ENCODE measurements at regions not wholly inside any gene's neighbourhood (a gene's known extent, or its start where the extent isn't known, plus 50 kb on each side); places are given as distances from the start of the nearest gene placed in this dataset.

DNA sequence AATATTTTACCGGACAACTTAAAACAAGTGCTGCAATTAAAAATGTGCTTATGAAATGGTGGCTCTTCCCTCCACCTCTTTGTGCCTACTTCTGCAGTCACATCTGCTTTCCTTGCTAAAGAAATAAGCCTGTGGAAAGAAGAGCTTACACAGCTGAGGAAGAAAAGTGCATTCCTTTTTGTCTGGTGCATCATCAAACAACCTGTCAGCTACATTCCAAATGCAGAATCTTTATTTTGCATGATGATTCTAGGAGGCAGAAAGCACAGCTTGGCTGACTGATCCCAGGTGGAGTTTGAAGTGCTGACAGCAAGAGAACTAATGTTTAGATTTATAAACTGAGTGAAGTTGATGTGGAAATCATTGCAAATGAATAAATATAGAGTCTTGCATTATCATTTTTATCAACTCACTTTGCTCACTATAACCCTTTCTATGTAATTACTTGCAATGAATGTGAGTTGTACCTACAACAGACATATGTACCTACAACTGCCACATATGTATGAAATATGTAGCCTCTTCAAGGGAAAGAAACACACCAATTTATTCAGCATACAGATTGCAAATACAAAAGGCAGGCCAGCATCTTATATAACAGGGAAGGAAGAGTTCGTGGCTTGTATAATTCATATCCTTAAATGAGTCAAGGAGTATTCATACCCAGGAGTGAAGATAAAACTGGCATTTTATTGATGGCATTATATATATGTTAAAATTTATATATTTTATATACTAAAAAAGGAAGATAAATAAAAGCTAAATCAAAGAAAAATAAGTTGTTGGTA is 223.4 kb upstream of the MCHR2 start:
- no peaks in the 10 kb centered on the region for H3K36me3 ChIP-seq (ENCODE audit: control insufficient read depth in 1 of 2, insufficient read depth in 2 of 2, low read depth in 1 of 2, low read length in 2 of 2)
- H2BK15ac ChIP-seq (ENCODE audit: low read depth, poor library complexity, severe bottlenecking) = no peak overlapping the region
- no peak overlapping the region for H3K4me2 ChIP-seq (ENCODE audit: low read length, poor library complexity, severe bottlenecking)
- no peak overlapping the region for H3K4me3 ChIP-seq (ENCODE audit: insufficient read depth in 1 of 2, low read depth in 1 of 2, low read length in 2 of 2)
- H2AFZ ChIP-seq (ENCODE audit: low read depth, low read length) = no peak overlapping the region
- H3K4me1 ChIP-seq (ENCODE audit: control insufficient read depth, insufficient read depth, low read depth, low read length) = no peaks in the 10 kb centered on the region
- no peak overlapping the region for H4K91ac ChIP-seq (ENCODE audit: low read length)
- no peak overlapping the region for H3K27ac ChIP-seq (ENCODE audit: low read length, poor library complexity, severe bottlenecking)
- no peak overlapping the region for H2BK12ac ChIP-seq (ENCODE audit: low read length in 2 of 2)
- no peak overlapping the region for H3K23ac ChIP-seq (ENCODE audit: low read length in 2 of 2)
- no peak overlapping the region for H3K9ac ChIP-seq (ENCODE audit: low read length)
- no peaks in the 10 kb centered on the region for H3K79me1 ChIP-seq (replicated peaks; ENCODE audit: low read length, poor library complexity, severe bottlenecking)
- no peak overlapping the region for H3K14ac ChIP-seq (ENCODE audit: low read length in 2 of 2)
- no peaks in the 10 kb centered on the region for H3K27me3 ChIP-seq (ENCODE audit: control insufficient read depth in 1 of 2, insufficient read depth in 1 of 2, low read length in 2 of 2)
- no peak overlapping the region for H3K4ac ChIP-seq (ENCODE audit: low read depth in 1 of 2, low read length in 2 of 2)
- no peak overlapping the region for H2BK120ac ChIP-seq (ENCODE audit: low read depth, low read length)
- H2BK5ac ChIP-seq (ENCODE audit: low read depth, low read length, poor library complexity, severe bottlenecking) = no peak overlapping the region
- no CpG with 5 or more reads among the region's 2 CpGs for WGBS
- H2AK5ac ChIP-seq (ENCODE audit: low read length, severe bottlenecking) = no peak overlapping the region
- H3K9me3 ChIP-seq (ENCODE audit: control insufficient read depth, low read length) = no peaks in the 10 kb centered on the region
- no peak overlapping the region for H3K18ac ChIP-seq (ENCODE audit: low read depth in 1 of 2, low read length in 2 of 2)
- no peak for DNase-seq
- H4K8ac ChIP-seq (ENCODE audit: low read length) = no peak overlapping the region

DNA sequence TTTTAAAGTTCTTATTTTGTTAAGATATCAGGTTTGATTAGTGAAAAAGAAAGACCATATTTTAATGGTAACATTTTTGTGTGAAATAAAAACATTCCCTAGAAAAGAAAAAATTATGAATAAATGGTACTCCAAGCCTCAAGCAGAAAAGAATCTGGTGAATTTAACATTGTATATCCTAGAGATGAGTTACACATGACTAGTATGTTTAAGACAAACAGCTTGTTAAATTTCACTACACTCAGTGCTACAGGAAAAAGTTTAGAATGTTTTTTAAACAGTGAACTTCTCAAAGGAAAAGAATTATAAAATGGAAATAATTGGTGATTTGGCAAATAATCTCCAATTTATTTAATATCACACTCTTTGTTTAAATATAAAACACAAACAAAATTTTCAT is 222.7 kb upstream of the MCHR2 start:
- Histone ChIP-seq H3K4me3 (ENCODE audit: insufficient read depth in 1 of 2, low read depth in 1 of 2, low read length in 2 of 2) (no peak overlapping the region), H4K91ac (ENCODE audit: low read length) (no peak overlapping the region), H3K18ac (ENCODE audit: low read depth in 1 of 2, low read length in 2 of 2) (no peak overlapping the region), H2AK5ac (ENCODE audit: low read length, severe bottlenecking) (no peak overlapping the region), H3K14ac (ENCODE audit: low read length in 2 of 2) (no peak overlapping the region), H2BK120ac (ENCODE audit: low read depth, low read length) (no peak overlapping the region), H4K8ac (ENCODE audit: low read length) (no peak overlapping the region), H3K27me3 (ENCODE audit: control insufficient read depth in 1 of 2, insufficient read depth in 1 of 2, low read length in 2 of 2) (no peaks in the 10 kb centered on the region), H3K23ac (ENCODE audit: low read length in 2 of 2) (no peak overlapping the region), H3K9me3 (ENCODE audit: control insufficient read depth, low read length) (no peaks in the 10 kb centered on the region), H2AFZ (ENCODE audit: low read depth, low read length) (no peak overlapping the region), H3K4me1 (ENCODE audit: control insufficient read depth, insufficient read depth, low read depth, low read length) (no peaks in the 10 kb centered on the region), H2BK15ac (ENCODE audit: low read depth, poor library complexity, severe bottlenecking) (no peak overlapping the region), H3K4me2 (ENCODE audit: low read length, poor library complexity, severe bottlenecking) (no peak overlapping the region), H2BK12ac (ENCODE audit: low read length in 2 of 2) (no peak overlapping the region), H3K36me3 (ENCODE audit: control insufficient read depth in 1 of 2, insufficient read depth in 2 of 2, low read depth in 1 of 2, low read length in 2 of 2) (no peaks in the 10 kb centered on the region), H2BK5ac (ENCODE audit: low read depth, low read length, poor library complexity, severe bottlenecking) (no peak overlapping the region), H3K27ac (ENCODE audit: low read length, poor library complexity, severe bottlenecking) (no peak overlapping the region), H3K4ac (ENCODE audit: low read depth in 1 of 2, low read length in 2 of 2) (no peak overlapping the region), H3K79me1 (replicated peaks; ENCODE audit: low read length, poor library complexity, severe bottlenecking) (no peaks in the 10 kb centered on the region), H3K9ac (ENCODE audit: low read length) (no peak overlapping the region)
- no peak for DNase-seq

DNA sequence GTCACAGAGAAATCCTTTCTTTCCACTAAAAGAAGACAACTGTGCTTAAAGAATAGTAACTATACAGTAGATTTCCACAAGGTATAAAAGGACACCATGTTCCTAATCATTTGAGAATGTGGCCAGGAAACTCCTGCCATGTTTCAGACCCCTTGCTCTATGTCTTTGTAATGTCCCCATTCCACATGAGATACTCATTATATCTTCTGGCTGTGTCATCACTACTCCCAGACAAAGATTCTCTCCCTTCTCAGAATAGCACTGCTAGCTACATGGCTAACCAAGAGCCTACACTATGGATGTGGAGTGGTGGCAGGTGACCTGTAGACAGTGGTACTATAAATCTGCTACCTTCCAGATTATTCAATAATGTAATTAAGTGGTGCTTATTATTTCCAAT is 218.1 kb upstream of the MCHR2 start:
- Histone ChIP-seq H2BK15ac (ENCODE audit: low read depth, poor library complexity, severe bottlenecking) (no peak overlapping the region), H2BK5ac (ENCODE audit: low read depth, low read length, poor library complexity, severe bottlenecking) (no peak overlapping the region), H3K9ac (ENCODE audit: low read length) (no peak overlapping the region), H3K23ac (ENCODE audit: low read length in 2 of 2) (no peak overlapping the region), H2BK12ac (ENCODE audit: low read length in 2 of 2) (no peak overlapping the region), H3K4me1 (ENCODE audit: control insufficient read depth, insufficient read depth, low read depth, low read length) (no peaks in the 10 kb centered on the region), H3K18ac (ENCODE audit: low read depth in 1 of 2, low read length in 2 of 2) (no peak overlapping the region), H2BK120ac (ENCODE audit: low read depth, low read length) (no peak overlapping the region), H3K4me2 (ENCODE audit: low read length, poor library complexity, severe bottlenecking) (no peak overlapping the region), H3K9me3 (ENCODE audit: control insufficient read depth, low read length) (no peaks in the 10 kb centered on the region), H3K79me1 (replicated peaks; ENCODE audit: low read length, poor library complexity, severe bottlenecking) (no peaks in the 10 kb centered on the region), H3K27me3 (ENCODE audit: control insufficient read depth in 1 of 2, insufficient read depth in 1 of 2, low read length in 2 of 2) (no peaks in the 10 kb centered on the region), H2AK5ac (ENCODE audit: low read length, severe bottlenecking) (no peak overlapping the region), H4K8ac (ENCODE audit: low read length) (no peak overlapping the region), H4K91ac (ENCODE audit: low read length) (no peak overlapping the region), H3K4me3 (ENCODE audit: insufficient read depth in 1 of 2, low read depth in 1 of 2, low read length in 2 of 2) (no peak overlapping the region), H3K4ac (ENCODE audit: low read depth in 1 of 2, low read length in 2 of 2) (no peak overlapping the region), H2AFZ (ENCODE audit: low read depth, low read length) (no peak overlapping the region), H3K27ac (ENCODE audit: low read length, poor library complexity, severe bottlenecking) (no peak overlapping the region), H3K36me3 (ENCODE audit: control insufficient read depth in 1 of 2, insufficient read depth in 2 of 2, low read depth in 1 of 2, low read length in 2 of 2) (no peaks in the 10 kb centered on the region), H3K14ac (ENCODE audit: low read length in 2 of 2) (no peak overlapping the region)
- no peak for DNase-seq

DNA sequence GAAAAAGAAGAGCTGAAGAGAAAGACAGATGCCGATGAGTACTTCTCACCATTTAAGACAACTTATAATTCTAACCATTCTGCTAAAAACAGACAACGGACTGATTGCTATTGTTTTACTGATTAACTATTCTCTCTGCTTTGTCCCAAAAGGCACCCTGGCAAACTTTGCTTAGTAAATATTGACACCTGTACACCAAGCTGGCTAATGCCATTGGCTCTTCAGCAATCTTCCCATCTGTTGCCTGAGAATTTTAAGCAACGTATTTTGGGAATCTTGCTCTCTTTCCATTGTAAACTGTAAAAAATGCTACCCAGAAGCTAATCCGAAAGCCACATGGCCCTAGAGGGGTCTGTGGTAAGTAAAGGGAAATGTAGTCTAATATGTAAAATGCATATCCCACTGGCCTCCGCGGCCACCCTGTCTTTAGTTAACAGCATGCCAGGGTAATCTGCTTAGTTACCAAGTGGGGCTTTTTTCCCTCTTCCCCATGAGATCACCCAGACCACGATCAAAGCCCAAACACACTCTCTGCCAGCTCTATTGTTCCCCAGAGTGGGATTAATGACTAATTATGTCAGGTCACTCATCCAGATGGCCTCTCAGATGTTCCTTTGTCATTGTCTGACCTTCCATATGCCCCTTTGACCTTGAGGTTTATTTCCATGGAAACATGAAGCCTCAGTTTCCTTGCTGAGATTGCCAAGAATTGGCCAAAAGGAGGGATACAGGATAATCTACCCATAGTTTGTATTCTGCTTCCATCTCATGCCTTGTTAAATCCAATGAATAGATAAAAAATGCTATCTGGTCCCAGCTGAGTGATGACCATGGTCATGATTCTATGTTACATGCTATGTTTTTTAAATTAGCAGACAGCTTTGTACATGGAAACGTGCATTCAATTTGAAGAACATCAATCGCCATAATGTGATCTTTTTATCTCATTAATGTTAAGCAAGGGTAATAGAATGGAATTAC is 216.4 kb upstream of the MCHR2 start:
- Histone ChIP-seq H2AK5ac (ENCODE audit: low read length, severe bottlenecking) (no peak overlapping the region), H2AFZ (ENCODE audit: low read depth, low read length) (no peak overlapping the region), H3K23ac (ENCODE audit: low read length in 2 of 2) (no peak overlapping the region), H2BK5ac (ENCODE audit: low read depth, low read length, poor library complexity, severe bottlenecking) (no peak overlapping the region), H3K36me3 (ENCODE audit: control insufficient read depth in 1 of 2, insufficient read depth in 2 of 2, low read depth in 1 of 2, low read length in 2 of 2) (no peaks in the 10 kb centered on the region), H2BK120ac (ENCODE audit: low read depth, low read length) (no peak overlapping the region), H3K9me3 (ENCODE audit: control insufficient read depth, low read length) (no peaks in the 10 kb centered on the region), H3K79me1 (replicated peaks; ENCODE audit: low read length, poor library complexity, severe bottlenecking) (no peaks in the 10 kb centered on the region), H3K14ac (ENCODE audit: low read length in 2 of 2) (no peak overlapping the region), H2BK12ac (ENCODE audit: low read length in 2 of 2) (no peak overlapping the region), H4K91ac (ENCODE audit: low read length) (no peak overlapping the region), H3K4me3 (ENCODE audit: insufficient read depth in 1 of 2, low read depth in 1 of 2, low read length in 2 of 2) (no peak overlapping the region), H3K4me1 (ENCODE audit: control insufficient read depth, insufficient read depth, low read depth, low read length) (no peaks in the 10 kb centered on the region), H4K8ac (ENCODE audit: low read length) (no peak overlapping the region), H3K27ac (ENCODE audit: low read length, poor library complexity, severe bottlenecking) (no peak overlapping the region), H3K18ac (ENCODE audit: low read depth in 1 of 2, low read length in 2 of 2) (no peak overlapping the region), H3K27me3 (ENCODE audit: control insufficient read depth in 1 of 2, insufficient read depth in 1 of 2, low read length in 2 of 2) (no peaks in the 10 kb centered on the region), H3K4me2 (ENCODE audit: low read length, poor library complexity, severe bottlenecking) (no peak overlapping the region), H2BK15ac (ENCODE audit: low read depth, poor library complexity, severe bottlenecking) (no peak overlapping the region), H3K9ac (ENCODE audit: low read length) (peak overlapping the region; percentile 33), H3K4ac (ENCODE audit: low read depth in 1 of 2, low read length in 2 of 2) (no peak overlapping the region)
- DNase-seq = no peak
- 87% methylated on average over 7 of the region's 9 CpGs for WGBS
